ENCODE measurements at regions not wholly inside any gene's neighbourhood (a gene's known extent, or its start where the extent isn't known, plus 50 kb on each side); places are given as distances from the start of the nearest gene placed in this dataset.

- H3K36me3 Mint-ChIP-seq (ENCODE audit: low read depth), result peaks cover 1% of the 10 kb centered on the region
- TF ChIP-seq CTCF (IDR thresholded peaks at IDR 0.05), result no peak
- peaks cover 17% of the 10 kb centered on the region for H3K4me1 Mint-ChIP-seq (ENCODE audit: low read depth)
- H3K27ac Mint-ChIP-seq (ENCODE audit: unreplicated experiment), result no peak overlapping the region
- H3K9me3 Mint-ChIP-seq (ENCODE audit: low read depth), result no peaks in the 10 kb centered on the region
- DNase-seq (ENCODE audit: low spot score), result no peak
- no peak overlapping the region for H3K4me3 Mint-ChIP-seq (ENCODE audit: unreplicated experiment)
- H3K27me3 Mint-ChIP-seq (ENCODE audit: low read depth), result no peaks in the 10 kb centered on the region
Measured at GRCh38 chr16:88319116-88319965, 63.4 kb upstream of the ZNF469 start.

- Mint-ChIP-seq H3K36me3 (ENCODE audit: low read depth) (peaks cover 1% of the 10 kb centered on the region), H3K9me3 (ENCODE audit: low read depth) (no peaks in the 10 kb centered on the region), H3K4me1 (ENCODE audit: low read depth) (peaks cover 10% of the 10 kb centered on the region), H3K4me3 (ENCODE audit: unreplicated experiment) (no peak overlapping the region), H3K27ac (ENCODE audit: unreplicated experiment) (no peak overlapping the region), H3K27me3 (ENCODE audit: low read depth) (no peaks in the 10 kb centered on the region)
- DNase-seq (ENCODE audit: low spot score), result no peak
- no peak for TF ChIP-seq CTCF (IDR thresholded peaks at IDR 0.05)
Measured at GRCh38 chr16:88320947-88321634, 61.7 kb upstream of the ZNF469 start.

- Mint-ChIP-seq H3K27me3 (ENCODE audit: low read depth) (no peaks in the 10 kb centered on the region), H3K36me3 (ENCODE audit: low read depth) (peaks cover 1% of the 10 kb centered on the region), H3K4me3 (ENCODE audit: unreplicated experiment) (no peak overlapping the region), H3K27ac (ENCODE audit: unreplicated experiment) (no peak overlapping the region), H3K9me3 (ENCODE audit: low read depth) (no peaks in the 10 kb centered on the region), H3K4me1 (ENCODE audit: low read depth) (peaks cover 14% of the 10 kb centered on the region)
- TF ChIP-seq CTCF (IDR thresholded peaks at IDR 0.05), result no peak
- no peak for DNase-seq (ENCODE audit: low spot score)
Measured at GRCh38 chr16:88321635-88322499, 60.9 kb upstream of the ZNF469 start.

- Mint-ChIP-seq H3K27ac (ENCODE audit: unreplicated experiment) (no peak overlapping the region), H3K4me3 (ENCODE audit: unreplicated experiment) (no peak overlapping the region), H3K27me3 (ENCODE audit: low read depth) (no peaks in the 10 kb centered on the region), H3K9me3 (ENCODE audit: low read depth) (no peaks in the 10 kb centered on the region), H3K36me3 (ENCODE audit: low read depth) (peaks cover 1% of the 10 kb centered on the region), H3K4me1 (ENCODE audit: low read depth) (peaks cover 12% of the 10 kb centered on the region)
- no peak for TF ChIP-seq CTCF (IDR thresholded peaks at IDR 0.05)
- no peak for DNase-seq (ENCODE audit: low spot score)
Measured at GRCh38 chr16:88322500-88322970, 60.2 kb upstream of the ZNF469 start.

GRCh38 chr16:88323041-88323440 is 59.7 kb upstream of the ZNF469 start:
- no peaks in the 10 kb centered on the region for H3K27me3 Mint-ChIP-seq (ENCODE audit: low read depth)
- H3K4me3 Mint-ChIP-seq (ENCODE audit: unreplicated experiment), result no peak overlapping the region
- no peak for DNase-seq (ENCODE audit: low spot score)
- TF ChIP-seq CTCF (IDR thresholded peaks at IDR 0.05), result no peak
- no peaks in the 10 kb centered on the region for H3K9me3 Mint-ChIP-seq (ENCODE audit: low read depth)
- no peak overlapping the region for H3K27ac Mint-ChIP-seq (ENCODE audit: unreplicated experiment)
- H3K4me1 Mint-ChIP-seq (ENCODE audit: low read depth), result peaks cover 8% of the 10 kb centered on the region
- H3K36me3 Mint-ChIP-seq (ENCODE audit: low read depth), result peaks cover 1% of the 10 kb centered on the region

All from chondrocyte (in vitro differentiated cells).